K562 (cell line): ENCODE measurements at regions not wholly inside any gene's neighbourhood (a gene's known extent, or its start where the extent isn't known, plus 50 kb on each side); places are given as distances from the start of the nearest gene placed in this dataset.

ENCODE experiments used
- ATAC-seq: fragments of 200-7000 bp; cut with Tn5 transposase; 3 replicates; pipeline ENCODE4 v1.9.1; 2020; ENCODE audit warnings: moderate library complexity
- BruUV-seq: library from RNA; stranded (reverse); fragments of 400-500 nt; replicated peaks from 2 replicates; lab custom pipeline; 2021; lab: Mats Ljungman, UMichigan
- CTCF ChIA-PET: fragments of 300-600 bp; formaldehyde crosslinking; extraction: SDS; loops from one replicate; lab custom pipeline; 2021; ENCODE audit warnings: low intra/inter-chr PET ratio; lab: Yijun Ruan, JAX
- POLR2A ChIA-PET: fragments of 300-600, 350-650 bp; sonication (Branson Sonifier 250); formaldehyde crosslinking; extraction: SDS; loops from one replicate; lab custom pipeline; 2021; ENCODE audit warnings: antibody characterized with exemption, inconsistent platforms; lab: Yijun Ruan, JAX
- DNase-seq, 4 experiments: peaks; one replicate each; pipeline versions ENCODE4 v3.0.0 to v3.0.0-alpha.2; 2011 to 2018; ENCODE audit warnings: low spot score in 3 of 4, mixed read lengths in 3 of 4; ENCODE audit errors: extremely low read depth in 1 of 4
- FAIRE-seq: peaks from 2 replicates; lab custom pipeline; 2011; peaks lifted over from hg19 to GRCh38; lab: Jason Lieb, UNC
- H2AFZ ChIP-seq: 2 replicates; pipeline ENCODE4 v1.6.0; 2011; ENCODE audit warnings: low read depth, low read length, control low read depth, inconsistent platforms
- H3K27ac ChIP-seq: fragments of 200-600 bp; 3 replicates; pipeline ENCODE4 v1.8.0; 2011; ENCODE audit warnings: low read depth, mild to moderate bottlenecking, control low read depth, inconsistent platforms, low read length, moderate library complexity, mixed read lengths; ENCODE audit errors: extremely low read depth
- H3K27me3 ChIP-seq, 2 experiments: fragments of 300-600 bp in 1 of 2; 2 replicates in 1 of 2; 3 replicates in 1 of 2; pipeline versions ENCODE4 v1.6.0 to v1.8.0; 2011; ENCODE audit warnings: inconsistent platforms in 2 of 2, low read length in 2 of 2, mild to moderate bottlenecking in 1 of 2, mixed read lengths in 1 of 2, moderate library complexity in 1 of 2; ENCODE audit not compliant: control insufficient read depth in 2 of 2, insufficient read depth in 2 of 2
- H3K36me3 ChIP-seq: fragments of 300-600 bp; 3 replicates; pipeline ENCODE4 v1.8.0; 2011; ENCODE audit warnings: mild to moderate bottlenecking, low read length, inconsistent platforms; ENCODE audit not compliant: control insufficient read depth, insufficient read depth
- H3K4me1 ChIP-seq, 2 experiments: fragments of 200-600 bp in 1 of 2; replicated peaks in 1 of 2; 2 replicates in 1 of 2; 3 replicates in 1 of 2; pipeline versions ENCODE4 v1.5.1 to v1.8.0; 2011; ENCODE audit warnings: inconsistent platforms in 2 of 2, low read length in 2 of 2, mild to moderate bottlenecking in 1 of 2, mixed read lengths in 1 of 2, moderate library complexity in 1 of 2; ENCODE audit not compliant: control insufficient read depth in 2 of 2, insufficient read depth in 2 of 2
- H3K4me2 ChIP-seq: 2 replicates; pipeline ENCODE4 v1.6.1; 2011; ENCODE audit warnings: low read length, control low read depth, inconsistent platforms, mixed read lengths; ENCODE audit not compliant: insufficient read depth
- H3K4me3 ChIP-seq: fragments of 200-600 bp; sonication (generic), shearing (Covaris generic); 2 replicates; pipeline ENCODE4 v1.5.1; 2016; ENCODE audit warnings: control low read depth, inconsistent platforms
- H3K79me2 ChIP-seq: fragments of 200-600 bp; 3 replicates; pipeline ENCODE4 v1.8.0; 2011; ENCODE audit warnings: low read length, inconsistent platforms; ENCODE audit not compliant: control insufficient read depth, insufficient read depth
- H3K9ac ChIP-seq, 2 experiments: 2 replicates each; pipeline versions ENCODE4 v1.6.0 to v1.6.1; 2011; ENCODE audit warnings: low read depth in 2 of 2, low read length in 2 of 2, control low read depth in 1 of 2, inconsistent platforms in 1 of 2, mild to moderate bottlenecking in 1 of 2, mixed read lengths in 1 of 2; ENCODE audit not compliant: insufficient read depth in 1 of 2
- H3K9me1 ChIP-seq: one replicate; pipeline ENCODE4 v1.6.0; 2011; ENCODE audit warnings: inconsistent platforms, mild to moderate bottlenecking, low read length, moderate library complexity; ENCODE audit not compliant: control insufficient read depth, insufficient read depth
- H3K9me3 ChIP-seq: replicated peaks from 2 replicates; pipeline ENCODE4 v1.5.1; 2011; ENCODE audit warnings: low read depth, low read length, inconsistent platforms; ENCODE audit not compliant: control insufficient read depth, insufficient read depth
- H4K20me1 ChIP-seq: replicated peaks from 2 replicates; pipeline ENCODE4 v1.6.1; 2011; ENCODE audit warnings: low read length, inconsistent platforms, mixed read lengths; ENCODE audit not compliant: control insufficient read depth, insufficient read depth
- CEBPZ ChIP-seq: fragments of 150-350 bp; IDR thresholded peaks from 2 replicates; pipeline ENCODE4 v1.6.1; 2014; ENCODE audit warnings: low read depth, mild to moderate bottlenecking, low read length, borderline replicate concordance
- GTF2F1 ChIP-seq: IDR thresholded peaks from 2 replicates; pipeline ENCODE4 v1.6.1; 2011; ENCODE audit warnings: low read depth, low read length, improper control_type of control experiment
- HDAC8 ChIP-seq: fragments of 450-650 bp; IDR thresholded peaks from 2 replicates; pipeline ENCODE4 v1.6.1; 2016; ENCODE audit warnings: mild to moderate bottlenecking, missing genetic modification characterization, moderate library complexity, missing compliant biosample characterization
- LARP7 ChIP-seq: fragments of 450-650 bp; IDR thresholded peaks from 2 replicates; pipeline ENCODE4 v1.6.1; 2016
- ZNF277 ChIP-seq: fragments of 250-450 bp; sonication (Bioruptor Pico); IDR thresholded peaks from 2 replicates; pipeline ENCODE4 v1.8.0; 2022; ENCODE audit warnings: inconsistent platforms, mild to moderate bottlenecking, moderate library complexity, borderline replicate concordance
- WGBS: fragments of 100-300 bp; shearing (Covaris generic); methylation state at CpG from one replicate; pipeline ENCODE4 v1.1.6; 2016; ENCODE audit warnings: low coverage, mixed read lengths; ENCODE audit not compliant: insufficient coverage; ENCODE audit errors: missing lambda C conversion rate; 5-methylcytosine and 5-hydroxymethylcytosine counted together
- in situ Hi-C: fragments of 300-500 bp; cut with MboI; formaldehyde crosslinking; loops from 4 replicates; pipeline ENCODE4 v1.15.0; 2018; ENCODE audit warnings: inconsistent platforms, mixed read lengths
- intact Hi-C: fragments of 100-400 bp; cut with micrococcal nuclease; formaldehyde crosslinking; loops from 2 replicates; pipeline ENCODE4 v1.14.2; 2022

GRCh38 chr4:179195887-179196286 lies 1753.7 kb upstream of the AGA start:
- H3K36me3 ChIP-seq = no peaks in the 10 kb centered on the region
- no peak overlapping the region for H3K4me2 ChIP-seq
- WGBS = 0% methylated on average over 2 of the region's 2 CpGs
- no peak overlapping the region for H3K4me3 ChIP-seq
- no peak overlapping the region for H3K9ac ChIP-seq
- BruUV-seq = no TSS peak
- no peaks in the 10 kb centered on the region for H3K9me3 ChIP-seq
- CTCF ChIA-PET = no interaction called here
- H2AFZ ChIP-seq = no peak overlapping the region
- in situ Hi-C loops (no loop called here), intact Hi-C loops (no loop called here)
- no peak for DNase-seq
- TF ChIP-seq HDAC8 (tag) = no peak
- TF ChIP-seq ZNF277 (CRISPR knock-in tag) = no peak
- no peak for TF ChIP-seq GTF2F1
- FAIRE-seq = no peak
- H3K79me2 ChIP-seq = no peaks in the 10 kb centered on the region
- H4K20me1 ChIP-seq = no peaks in the 10 kb centered on the region
- no peaks in the 10 kb centered on the region for H3K9me1 ChIP-seq
- H3K27me3 ChIP-seq = no peaks in the 10 kb centered on the region
- no peaks in the 10 kb centered on the region for H3K4me1 ChIP-seq
- POLR2A ChIA-PET = no interaction called here
- H3K27ac ChIP-seq = no peak overlapping the region
- ATAC-seq = no peak

- Histone ChIP-seq H3K27ac (no peak overlapping the region), H4K20me1 (no peaks in the 10 kb centered on the region), H3K36me3 (no peaks in the 10 kb centered on the region)
- WGBS = 2% methylated on average over 4 of the region's 4 CpGs
- POLR2A ChIA-PET = no interaction called here
- in situ Hi-C loops = no loop called here
- no peak for TF ChIP-seq CEBPZ
- TF ChIP-seq LARP7 = no peak
- TF ChIP-seq, all 486 proteins: peak for 0
- Histone ChIP-seq H3K4me2 (no peak overlapping the region), H3K9ac (no peak overlapping the region), H3K4me1 (no peaks in the 10 kb centered on the region), H3K79me2 (no peaks in the 10 kb centered on the region), H3K9me3 (no peaks in the 10 kb centered on the region), H2AFZ (no peak overlapping the region), H3K4me3 (no peak overlapping the region), H3K9me1 (no peaks in the 10 kb centered on the region), H3K27me3 (no peaks in the 10 kb centered on the region)
- no TSS peak for BruUV-seq
- no peak for DNase-seq
- CTCF ChIA-PET = no interaction called here
- no peak for ATAC-seq
- intact Hi-C loops = no loop called here
- FAIRE-seq = no peak
Observed at GRCh38 chr4:179196511-179196910, 1754.3 kb upstream of the AGA start.
